AG10803 (cell line): ENCODE measurements at regions not wholly inside any gene's neighbourhood (a gene's known extent, or its start where the extent isn't known, plus 50 kb on each side); places are given as distances from the start of the nearest gene placed in this dataset.

Experiments
- DNase-seq: peaks from one replicate; pipeline ENCODE4 v3.0.0; 2010; ENCODE audit warnings: low read depth
- H3K4me3 ChIP-seq: 2 replicates; pipeline ENCODE4 v1.5.1; 2011; ENCODE audit warnings: mild to moderate bottlenecking, low read length, control low read depth
- CTCF ChIP-seq: conservative IDR thresholded peaks from 2 replicates; pipeline ENCODE4 v1.5.1; 2011; ENCODE audit warnings: mild to moderate bottlenecking, low read length, control low read depth, inconsistent platforms

DNA sequence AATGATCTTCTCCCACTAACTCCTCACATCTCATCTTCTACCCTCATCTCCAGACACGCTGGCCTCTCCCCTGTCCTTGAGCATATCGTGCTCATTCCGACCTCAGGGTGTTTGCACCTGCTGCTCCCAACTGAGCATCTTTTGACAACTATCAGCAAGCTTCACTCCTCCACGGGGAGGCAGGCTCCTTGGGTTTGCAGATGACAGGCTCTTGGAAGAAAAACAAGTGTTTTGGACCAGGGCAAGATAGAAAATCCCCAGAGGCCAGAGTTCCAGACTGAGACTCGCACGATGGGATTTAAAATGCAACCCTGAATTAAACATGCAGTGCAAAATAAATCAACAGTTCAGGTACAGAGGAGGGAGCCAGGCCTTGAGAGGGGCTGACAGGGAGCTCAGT lies 246.7 kb downstream of the PTPRU start:
- no peak for DNase-seq
- no peak overlapping the region for H3K4me3 ChIP-seq
- no peak for TF ChIP-seq CTCF

DNA sequence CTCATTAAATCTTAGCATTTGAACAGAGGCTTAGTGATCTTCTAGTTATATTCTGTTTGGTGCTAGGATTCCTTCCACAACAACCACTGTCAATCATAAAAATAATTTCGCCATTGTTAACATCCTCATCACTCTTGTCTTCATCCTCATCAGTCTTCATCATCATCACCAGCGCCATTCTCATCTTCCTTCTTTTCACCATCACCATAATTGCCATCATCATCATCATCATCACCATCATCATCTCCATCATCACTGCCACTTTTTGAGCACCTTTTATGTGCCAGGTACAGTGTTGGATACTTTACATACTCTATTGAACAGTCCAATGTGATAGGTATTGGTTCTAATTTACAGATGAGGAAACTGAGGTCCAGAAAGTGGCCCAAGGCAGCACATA lies 245.7 kb downstream of the PTPRU start:
- H3K4me3 ChIP-seq: no peak overlapping the region
- no peak for DNase-seq
- TF ChIP-seq CTCF: no peak

DNA sequence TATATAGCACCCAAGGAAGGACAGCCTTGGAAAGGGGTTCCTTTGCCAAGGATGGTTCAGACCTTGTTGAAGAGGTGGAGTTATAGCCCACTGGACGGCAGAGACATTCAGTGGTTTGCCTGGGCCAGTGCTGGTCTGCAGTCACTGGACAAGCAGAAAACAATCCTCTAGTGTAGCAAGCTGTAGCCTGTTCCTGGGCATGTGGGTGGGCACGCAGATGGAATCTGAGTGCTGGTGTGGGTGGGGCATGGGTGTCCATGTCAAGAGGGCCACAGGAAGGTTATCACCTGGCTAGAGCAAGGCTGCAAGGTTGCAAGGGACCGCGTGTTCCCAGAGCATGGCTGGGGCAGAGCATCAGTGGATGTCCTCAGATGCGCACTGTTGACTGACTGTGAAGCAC lies 244.7 kb downstream of the PTPRU start:
- H3K4me3 ChIP-seq: no peak overlapping the region
- no peak for DNase-seq
- TF ChIP-seq CTCF: no peak

DNA sequence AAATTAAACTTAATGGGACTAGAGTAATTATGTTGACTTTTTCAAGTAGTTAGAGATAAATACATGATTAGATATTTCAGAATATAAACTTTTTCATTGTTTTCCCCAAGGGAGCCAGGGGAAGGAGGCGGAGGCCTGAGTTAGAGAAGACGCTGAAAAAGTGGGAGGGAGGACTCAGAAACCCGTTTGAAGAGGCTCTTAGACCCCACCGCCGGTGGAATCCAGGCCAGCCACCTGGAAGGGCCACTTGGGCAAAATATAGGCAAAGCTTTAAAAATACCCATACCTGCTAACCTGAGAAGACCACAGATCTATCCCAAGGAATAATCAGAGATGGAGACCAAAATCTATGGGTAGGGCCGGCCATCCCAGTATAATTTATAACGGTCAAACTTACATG lies 242.6 kb downstream of the PTPRU start:
- DNase-seq: no peak
- no peak overlapping the region for H3K4me3 ChIP-seq
- TF ChIP-seq CTCF: no peak

- no peak for TF ChIP-seq CTCF
- no peak overlapping the region for H3K4me3 ChIP-seq
- no peak for DNase-seq
Measured at GRCh38 chr1:29478151-29478791, 241.9 kb downstream of the PTPRU start.

DNA sequence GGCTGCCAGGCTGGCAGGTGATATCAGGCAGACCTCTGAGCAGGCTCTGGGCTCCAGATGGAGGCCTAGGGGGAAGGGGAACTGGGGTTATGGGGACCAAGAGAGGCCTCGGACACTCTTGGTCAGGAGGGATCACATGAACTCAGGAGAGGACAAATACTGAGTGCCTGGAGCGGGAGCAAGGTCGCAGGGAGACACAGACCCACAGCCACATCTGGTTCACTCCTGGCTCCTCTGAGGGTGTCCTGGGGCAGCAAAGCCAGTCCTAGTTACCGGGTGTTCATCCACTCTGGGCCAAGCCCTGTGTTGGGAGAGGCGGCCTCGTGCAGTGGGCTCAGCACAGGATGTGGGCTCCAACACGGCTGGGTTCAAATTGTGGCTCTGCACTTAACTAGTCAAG lies 239.0 kb downstream of the PTPRU start:
- no peak for DNase-seq
- H3K4me3 ChIP-seq: no peak overlapping the region
- no peak for TF ChIP-seq CTCF

DNA sequence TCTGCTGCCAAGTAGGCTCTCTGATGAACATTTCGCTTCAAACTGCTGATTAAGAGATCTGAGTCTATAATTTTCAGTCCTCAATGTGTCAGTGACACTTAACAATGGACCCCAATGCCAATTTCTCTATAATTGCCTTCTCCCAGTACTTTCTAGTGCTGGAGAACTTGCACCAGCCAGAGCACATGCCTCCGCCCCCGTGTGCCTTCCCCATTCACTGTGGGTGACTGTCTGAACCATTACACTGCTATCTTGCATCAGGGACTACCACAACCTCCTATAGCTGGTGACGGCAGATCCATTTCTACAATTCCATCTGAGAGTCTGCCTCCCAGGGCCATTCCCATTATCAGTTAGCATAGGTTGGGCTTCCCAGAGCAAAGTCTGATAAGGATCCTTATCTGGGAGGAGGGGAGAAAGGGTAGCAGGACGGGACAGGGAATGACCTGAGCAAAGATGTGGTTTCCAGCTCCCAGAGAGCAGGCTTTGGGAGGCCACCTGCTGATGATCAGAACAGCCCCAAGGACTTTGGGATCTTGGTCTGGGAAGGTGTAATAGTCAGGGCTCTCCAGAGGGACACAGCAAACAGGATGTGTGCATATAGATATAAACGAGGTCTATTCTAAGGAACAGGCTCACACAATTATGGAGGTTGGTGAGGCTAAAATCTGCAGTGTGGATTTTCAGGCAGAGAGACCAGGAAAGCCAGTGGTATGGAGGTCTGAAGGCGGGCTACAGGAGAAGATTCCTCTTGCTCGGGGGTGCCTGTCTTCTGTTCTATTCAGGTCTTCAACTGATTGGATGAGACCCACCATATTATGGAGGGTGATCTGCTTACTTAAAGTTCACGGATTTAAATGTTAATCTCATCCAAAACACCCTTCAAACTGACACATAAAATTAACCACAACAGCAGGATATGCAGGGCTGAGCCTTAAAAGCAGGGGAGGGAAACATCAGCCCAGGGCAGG lies 238.2 kb downstream of the PTPRU start:
- DNase-seq: no peak
- H3K4me3 ChIP-seq: no peak overlapping the region
- TF ChIP-seq CTCF: no peak
